ENCODE measurements at regions not wholly inside any gene's neighbourhood (a gene's known extent, or its start where the extent isn't known, plus 50 kb on each side); places are given as distances from the start of the nearest gene placed in this dataset.
"Not testable (repeated sequence)": the region's sequence is repeated elsewhere in the genome, so short reads cannot be mapped to it uniquely, and the experiment has no call there.

DNA sequence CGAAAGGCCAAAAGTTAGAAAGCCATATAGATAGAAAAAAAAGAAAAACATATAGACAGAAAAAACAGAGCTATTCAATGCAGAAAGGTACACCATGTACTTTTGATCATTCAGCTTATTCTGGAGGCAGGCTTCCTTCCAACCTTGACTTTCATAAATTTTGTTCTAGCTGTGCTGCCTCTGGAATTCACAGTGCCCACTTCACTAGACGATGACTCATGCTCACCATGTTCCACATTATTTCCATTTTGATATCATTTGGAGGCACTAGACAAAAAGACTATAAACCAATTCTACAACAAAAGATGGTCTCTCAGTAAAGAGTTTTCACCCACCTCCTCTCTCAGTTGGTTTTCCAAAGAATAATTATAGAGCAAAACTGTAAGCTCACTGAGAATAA is 229.0 kb upstream of the IPO5 start:
- peak; percentile 39 for DNase-seq (ENCODE audit: low read depth)

DNA sequence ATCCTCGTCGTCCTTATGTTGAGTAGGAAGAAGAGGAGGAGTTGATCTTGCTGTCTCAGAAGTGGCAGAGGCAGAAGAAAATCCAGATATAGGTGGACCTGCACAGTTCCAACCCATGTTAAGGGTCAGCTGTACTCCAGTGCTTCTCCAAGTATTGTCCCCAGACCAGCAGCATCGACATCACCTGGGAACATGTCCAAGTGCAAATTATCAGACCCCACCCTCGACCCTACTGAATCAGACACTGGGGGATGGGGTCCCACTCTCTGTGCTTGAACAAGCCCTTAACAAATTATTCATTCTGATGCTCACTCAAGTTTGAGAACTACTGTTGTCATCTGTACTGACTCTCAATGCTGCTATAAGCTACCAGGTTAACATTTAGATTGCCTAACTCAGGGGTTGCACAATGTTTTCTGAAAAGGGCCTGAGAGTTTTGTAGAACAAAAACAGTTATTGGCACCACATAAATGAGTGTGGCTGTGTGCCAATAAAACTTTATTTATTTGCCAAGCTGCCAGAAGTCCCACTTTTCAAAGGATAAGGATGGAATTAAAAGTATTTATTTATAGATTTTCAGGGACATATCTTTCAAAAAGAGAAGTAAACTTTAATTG is 226.7 kb upstream of the IPO5 start:
- peak; percentile 85 for DNase-seq (ENCODE audit: low read depth)

DNA sequence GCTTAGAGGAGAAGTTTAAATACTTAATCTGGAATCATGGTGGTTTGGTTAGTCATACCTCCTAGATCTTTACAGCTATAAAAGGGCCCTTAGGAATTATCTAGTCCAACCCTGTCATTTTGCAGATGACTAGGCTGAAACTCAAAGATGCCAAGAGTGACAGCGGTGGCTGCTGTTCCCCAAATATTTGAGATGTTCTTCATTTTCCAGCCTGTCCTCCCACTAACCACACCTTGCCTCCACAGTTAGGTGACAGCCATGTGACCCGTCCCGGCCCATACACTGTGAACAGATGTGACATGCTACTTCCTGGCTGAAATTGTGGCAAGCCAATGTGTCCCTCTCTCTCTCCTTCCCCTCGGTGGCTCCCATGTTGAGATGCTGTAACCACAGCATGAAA is 225.5 kb upstream of the IPO5 start:
- no peak for DNase-seq (ENCODE audit: low read depth)

DNA sequence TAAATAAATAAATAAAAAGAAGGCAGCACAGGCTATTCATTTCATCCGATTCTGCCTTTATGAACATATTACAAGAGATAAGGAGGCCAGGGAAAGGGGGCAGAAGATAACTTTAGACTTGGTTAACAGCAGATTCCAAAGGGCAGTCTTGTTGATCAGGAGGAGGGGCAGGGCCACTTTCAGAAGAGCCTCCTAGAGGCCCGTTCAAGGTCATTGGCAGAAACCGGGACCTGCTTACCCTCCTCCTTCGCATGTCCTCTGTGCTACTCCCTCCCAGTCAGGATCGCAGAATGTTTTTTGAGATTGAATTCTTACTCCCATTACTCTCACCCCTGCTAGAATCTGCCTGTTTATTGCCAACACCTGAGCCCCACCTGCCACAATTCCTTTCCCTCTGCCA is 217.0 kb upstream of the IPO5 start:
- no peak for DNase-seq (ENCODE audit: low read depth)

DNA sequence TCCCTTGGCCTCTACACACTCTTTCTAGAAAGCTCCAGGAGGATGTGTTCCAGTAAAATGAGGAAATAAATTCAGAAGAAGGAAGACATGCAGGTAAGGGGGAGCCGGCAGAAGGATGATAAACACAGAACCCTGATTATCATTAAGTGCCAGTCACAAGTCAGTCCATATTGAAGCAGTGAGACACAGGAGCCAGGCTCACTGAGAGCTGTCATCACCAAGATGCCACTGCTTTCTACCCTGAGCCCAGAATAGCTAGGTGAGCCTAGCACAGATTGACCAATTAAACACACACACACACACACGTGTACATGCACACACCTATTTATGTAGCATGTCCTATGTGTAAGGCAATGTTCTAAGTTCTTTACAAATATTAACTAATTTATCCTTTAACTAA is 211.4 kb upstream of the IPO5 start:
- DNase-seq (ENCODE audit: low read depth), result no peak

DNA sequence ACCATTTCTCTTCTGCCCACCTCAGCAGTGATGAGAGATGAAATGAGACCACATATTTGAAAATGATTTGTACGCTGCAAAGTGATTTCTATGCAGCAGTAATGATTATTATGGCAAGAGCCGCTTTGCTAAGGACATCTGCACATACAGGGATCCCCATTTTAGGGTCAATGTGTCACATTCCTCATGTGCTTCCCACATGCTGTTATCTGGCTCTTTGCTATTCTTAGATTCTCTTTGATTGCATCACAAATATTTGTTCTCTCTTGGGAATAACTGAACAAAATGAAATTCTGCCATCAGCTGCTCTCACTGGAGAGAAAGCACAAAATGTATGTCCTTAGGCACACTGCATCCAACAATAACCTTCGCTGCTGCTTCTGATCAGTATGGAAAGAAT is 209.5 kb upstream of the IPO5 start:
- peak; percentile 37 for DNase-seq (ENCODE audit: low read depth)

DNA sequence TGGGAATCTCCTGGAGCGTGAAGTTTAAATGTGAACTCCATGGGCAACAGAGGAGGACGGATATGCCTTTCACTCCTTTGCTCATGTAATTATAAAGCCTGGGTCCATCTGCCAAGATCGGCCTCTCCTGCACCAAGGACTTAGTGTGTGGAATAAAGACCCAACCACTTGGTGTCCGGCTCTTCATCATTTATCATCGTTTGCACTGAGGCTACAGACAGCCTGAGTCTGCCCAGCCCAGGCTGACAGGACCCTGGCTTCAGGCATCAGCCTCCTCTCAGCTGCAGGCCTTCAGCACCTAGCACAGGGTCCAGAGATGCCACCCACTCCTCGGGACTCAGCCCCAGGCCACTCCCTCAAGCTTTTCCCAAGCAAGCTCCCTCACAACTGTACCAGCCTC is 206.8 kb upstream of the IPO5 start:
- DNase-seq (ENCODE audit: low read depth), result no peak

DNA sequence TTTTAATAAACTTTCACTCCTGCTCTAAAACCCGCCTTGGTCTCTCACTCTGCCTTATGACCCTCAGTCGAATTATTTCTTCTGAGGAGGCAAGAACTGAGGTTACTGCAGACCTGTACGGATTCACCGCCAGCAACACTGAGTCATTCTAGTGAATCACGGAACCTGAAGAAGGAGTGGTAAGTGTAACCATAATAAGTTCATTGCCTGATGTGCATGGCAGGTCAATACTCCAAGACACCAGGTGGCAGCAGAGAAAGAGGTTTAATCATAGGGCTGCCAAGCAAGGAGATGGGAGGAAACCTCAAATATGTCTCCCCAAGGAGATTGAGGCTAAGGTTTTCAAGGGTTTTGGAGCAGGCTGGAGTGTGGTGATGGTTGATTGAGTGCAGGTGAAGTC is 204.3 kb upstream of the IPO5 start:
- DNase-seq (ENCODE audit: low read depth), result peak; percentile 76

DNA sequence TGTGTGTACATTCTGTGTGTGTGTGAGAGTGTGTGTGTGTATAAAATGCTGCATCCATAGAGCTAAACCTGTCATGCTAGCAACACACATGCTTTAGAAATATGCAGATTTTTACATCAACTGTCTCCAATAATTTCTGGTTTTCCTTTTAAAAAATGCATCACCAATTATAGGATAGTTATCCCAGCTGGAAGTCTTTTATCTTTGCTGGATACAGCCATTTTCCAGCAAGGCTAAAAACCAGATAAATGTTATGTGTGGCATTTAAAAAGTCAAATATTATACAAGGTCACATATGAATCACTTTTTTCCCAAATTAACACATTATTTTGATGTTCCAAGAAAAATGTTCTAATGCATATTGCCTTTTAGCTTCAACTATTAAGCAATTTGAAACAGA is 202.0 kb upstream of the IPO5 start:
- DNase-seq (ENCODE audit: low read depth), result no peak

DNA sequence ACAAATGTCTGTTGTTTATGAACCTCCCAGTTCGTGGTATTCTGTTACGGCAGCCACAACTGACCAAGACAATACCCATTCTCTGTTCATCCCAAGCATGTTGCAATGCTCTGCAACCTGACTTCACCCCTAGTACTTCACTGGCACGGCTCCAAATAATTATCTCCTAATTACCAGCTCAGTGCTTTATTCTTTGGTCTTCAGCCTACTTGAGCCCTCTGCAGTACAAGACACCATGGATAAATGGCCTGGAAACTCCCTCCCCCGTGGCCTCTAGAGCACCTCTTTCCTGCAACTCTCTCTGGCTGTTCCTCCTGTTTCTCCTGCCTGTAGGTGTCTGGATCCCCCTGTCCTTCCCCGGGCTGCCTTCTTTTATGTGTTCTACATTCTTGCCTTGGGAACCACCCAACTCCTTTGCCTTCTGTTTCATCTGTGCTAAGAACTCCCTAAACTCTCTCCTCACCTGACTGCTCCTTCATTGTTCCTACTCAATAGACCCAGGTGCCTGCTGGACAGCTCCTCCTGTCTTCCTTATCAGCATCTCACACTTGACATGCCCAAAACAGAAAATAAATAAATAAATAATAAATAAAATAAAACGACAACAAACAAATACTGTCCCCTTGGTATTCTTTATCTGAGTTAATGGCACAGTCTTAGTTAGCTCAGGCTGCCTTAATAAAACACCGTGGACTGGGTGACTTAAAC is 200.4 kb upstream of the IPO5 start:
- DNase-seq (ENCODE audit: low read depth), result no peak

DNA sequence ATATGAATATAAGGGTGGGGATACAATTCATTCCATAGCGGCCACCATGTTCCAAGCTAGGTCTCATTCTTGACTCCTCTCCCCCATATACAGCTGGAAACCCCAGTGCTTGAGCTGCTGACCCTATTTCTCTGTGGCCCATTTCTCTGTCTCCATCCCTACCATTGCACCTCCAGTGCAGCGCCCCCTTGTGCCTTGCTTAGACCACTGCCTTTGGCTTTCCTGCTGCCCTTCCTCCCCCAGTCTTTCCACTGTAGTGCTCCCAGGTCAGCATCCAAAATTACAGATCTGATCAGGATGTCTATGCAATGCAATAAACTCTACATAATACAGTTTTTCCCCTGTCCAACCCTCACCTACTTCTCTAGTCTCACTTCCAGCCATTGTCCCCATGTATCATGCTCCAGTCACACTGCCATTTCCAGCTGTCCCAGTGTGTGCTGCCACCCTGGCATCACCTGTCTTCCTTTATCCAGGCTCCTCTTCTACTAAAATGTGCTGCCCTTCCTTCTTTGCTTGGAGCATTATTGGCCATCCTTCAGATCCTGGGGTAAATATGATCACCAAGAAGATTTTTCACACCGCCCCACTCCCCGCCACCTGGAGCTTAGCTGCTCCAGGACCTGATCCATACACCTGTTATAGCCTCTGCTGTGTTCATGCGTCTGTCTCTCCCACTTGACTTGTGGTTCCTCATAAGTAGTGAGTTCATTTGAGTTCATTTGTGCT is 199.4 kb upstream of the IPO5 start:
- DNase-seq (ENCODE audit: low read depth), result no peak

DNA sequence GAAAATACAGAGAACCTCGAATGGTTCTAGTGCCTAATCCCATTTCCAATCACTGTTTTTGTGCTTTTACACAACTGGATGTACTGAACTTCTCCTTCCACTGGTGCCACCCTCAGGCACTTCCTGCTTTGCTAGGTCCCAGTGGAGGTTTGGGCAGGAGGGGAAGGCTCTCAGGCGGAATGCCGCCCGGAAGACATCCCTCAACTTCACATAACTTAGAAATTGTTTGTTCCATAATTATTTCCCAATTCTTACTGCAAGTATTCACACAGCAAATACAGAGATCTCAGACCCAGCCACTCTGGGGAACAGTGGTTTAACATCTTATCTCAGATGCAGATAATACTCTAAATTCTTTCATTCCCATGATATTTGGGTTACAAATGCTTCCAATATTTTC is 195.7 kb upstream of the IPO5 start:
- DNase-seq (ENCODE audit: low read depth), result peak; percentile 87

DNA sequence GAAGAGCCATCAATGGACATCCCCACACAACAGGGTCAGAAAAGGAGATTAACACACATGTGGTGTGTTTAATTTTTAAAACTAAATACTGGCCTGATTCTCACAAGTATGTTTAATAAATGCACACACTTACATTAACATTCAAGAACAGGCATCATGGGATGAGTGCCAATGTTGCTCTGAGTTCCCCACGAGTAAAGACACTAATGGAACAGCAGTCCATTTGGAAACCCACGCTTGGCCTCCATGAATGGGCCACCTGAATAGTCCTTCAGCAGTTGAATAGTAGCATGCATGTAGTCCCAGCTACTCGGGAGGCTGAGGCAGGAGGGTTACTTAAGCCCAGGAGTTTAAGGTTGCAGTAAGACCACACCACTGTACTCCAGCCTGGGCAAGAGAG is 195.2 kb upstream of the IPO5 start:
- no peak for DNase-seq (ENCODE audit: low read depth)

DNA sequence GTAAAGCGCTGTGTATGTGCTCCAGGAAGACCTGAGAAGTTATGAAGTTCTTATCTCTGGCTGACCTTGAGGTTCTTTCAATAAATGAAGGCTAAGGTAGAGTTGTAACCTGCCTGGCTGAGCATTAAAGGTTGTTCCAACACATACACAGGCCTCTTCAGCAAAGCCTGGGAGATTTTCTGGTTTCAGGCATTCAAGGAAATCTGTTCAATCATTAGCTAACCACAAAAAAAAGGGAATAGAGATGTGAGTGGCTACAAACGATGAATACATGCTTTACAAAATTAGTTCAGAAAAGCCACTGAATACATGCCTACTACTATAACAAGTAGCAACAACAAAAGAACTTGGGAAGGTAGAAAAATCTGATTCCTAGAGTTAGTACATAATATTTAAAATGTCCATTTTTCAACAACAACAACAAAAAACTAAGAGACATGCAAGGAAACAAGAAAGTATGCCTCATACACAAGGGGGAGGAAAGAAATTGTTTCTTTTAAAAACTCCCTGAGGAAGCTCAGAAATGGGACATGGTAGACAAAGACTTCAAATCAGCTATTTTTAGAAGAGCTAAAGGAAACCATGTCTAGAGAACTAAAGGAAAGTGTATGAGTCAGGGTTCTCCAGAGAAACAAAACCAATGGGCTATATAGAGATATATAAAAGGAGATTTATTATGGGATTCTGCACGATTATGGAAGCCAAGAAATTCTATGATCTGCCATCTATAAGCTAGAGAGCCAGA is 191.5 kb upstream of the IPO5 start:
- no peak for DNase-seq (ENCODE audit: low read depth)

DNA sequence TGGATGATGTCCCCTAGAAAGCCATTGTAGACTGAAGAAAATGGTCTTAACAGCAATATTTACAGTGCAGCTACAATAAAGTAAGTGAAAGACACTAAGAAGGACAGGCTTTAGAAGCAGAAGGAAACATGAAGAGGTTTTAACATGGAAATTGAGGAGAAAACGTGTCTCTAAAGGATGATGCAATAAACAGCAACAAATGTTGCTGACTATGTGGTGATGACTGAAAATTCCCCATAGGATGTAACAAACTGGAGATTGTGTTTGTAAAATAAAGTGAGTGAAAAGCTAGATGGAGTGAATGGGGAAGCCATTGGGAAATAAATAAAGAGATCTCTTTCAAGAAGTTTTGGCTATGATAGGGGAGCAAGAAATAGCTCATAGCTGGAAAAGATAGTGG is 186.7 kb upstream of the IPO5 start:
- DNase-seq (ENCODE audit: low read depth), result no peak

DNA sequence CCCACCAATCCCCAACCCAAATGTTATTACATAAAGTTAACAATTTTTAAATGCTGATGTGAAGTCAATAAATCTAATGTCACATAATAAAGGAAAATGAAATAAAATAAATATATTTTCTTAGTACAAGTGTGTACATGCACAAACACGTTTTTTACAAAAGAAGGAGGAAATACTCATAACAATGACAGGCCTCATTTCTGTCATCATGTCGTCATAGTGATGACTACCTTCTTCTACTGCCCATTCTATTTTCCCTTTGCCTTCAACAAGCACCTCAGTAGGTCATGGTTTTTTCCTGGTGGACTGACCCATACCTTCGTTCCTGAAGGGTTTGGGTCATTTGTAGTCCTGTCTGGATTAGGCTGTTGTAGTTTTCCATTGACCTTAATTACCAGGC is 185.3 kb upstream of the IPO5 start:
- no peak for DNase-seq (ENCODE audit: low read depth)

DNA sequence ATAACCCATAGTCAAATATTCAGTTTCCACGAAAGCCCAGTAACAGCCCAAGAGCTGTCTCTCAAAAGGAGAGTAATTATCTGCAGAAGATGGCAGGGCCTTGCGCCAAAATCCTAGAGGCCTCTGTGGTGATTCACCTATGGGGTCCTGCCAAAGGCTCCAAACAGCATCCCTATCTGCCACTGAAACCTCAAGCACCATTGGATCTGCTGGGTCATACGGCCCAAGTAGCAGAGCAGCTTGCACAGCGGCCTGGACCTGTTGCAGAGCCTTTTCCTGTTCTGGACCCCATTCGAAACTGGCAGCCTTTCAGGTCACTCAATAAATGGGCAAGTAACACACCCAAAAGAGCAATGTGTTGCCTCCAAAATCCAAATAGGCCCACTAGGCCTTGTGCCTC is 183.2 kb upstream of the IPO5 start:
- not testable (repeated sequence) for DNase-seq (ENCODE audit: low read depth)

DNA sequence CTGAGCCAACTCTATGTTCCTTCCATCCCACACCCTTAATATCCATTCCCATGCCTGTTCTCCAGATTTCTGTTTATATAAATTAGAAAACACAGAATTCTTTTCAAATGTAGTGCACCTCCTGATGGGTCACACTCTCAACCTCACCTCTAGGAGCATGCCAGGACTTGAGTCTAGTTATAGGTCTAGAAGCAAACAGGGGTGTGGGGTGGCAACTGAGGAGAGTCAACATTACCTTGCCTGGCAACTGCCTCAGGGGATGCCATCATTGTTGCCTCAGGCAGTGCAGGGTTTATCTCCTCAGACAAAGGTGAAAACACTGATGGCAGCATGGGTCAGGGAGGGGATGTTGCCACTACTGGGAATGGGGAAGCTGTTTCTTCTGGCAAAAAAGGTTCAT is 181.0 kb upstream of the IPO5 start:
- not testable (repeated sequence) for DNase-seq (ENCODE audit: low read depth)

DNA sequence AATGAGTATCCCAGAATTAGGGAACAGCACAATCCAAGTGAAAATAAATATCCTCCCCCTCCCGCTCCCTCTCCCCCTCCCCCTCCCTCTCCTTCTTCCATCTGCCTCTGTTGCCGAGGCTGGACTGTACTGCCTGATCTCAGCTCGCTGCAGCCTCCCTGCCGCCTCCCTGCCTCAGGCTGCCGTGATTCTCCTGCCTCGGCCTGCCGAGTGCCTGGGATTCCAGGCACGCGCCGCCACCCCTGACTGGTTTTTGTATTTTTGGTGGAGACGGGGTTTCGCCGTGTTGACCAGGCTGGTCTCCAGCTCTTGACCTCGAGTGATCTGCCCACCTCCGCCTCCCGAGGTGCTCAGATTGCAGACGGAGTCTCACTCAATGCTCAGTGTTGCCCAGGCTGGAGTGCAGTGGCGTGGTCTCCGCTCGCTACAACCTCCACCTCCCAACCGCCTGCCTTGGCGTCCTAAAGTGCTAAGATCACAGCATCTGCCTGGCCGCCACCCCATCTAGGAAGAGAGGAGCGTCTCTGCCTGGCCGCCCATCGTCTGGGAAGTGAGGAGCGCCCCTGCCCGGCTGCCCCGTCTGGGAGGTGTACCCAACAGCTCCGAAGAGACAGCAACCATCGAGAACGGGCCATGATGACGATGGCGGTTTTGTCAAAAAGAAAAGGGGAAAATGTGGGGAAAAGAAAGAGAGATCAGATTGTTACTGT is 178.9 kb upstream of the IPO5 start:
- DNase-seq (ENCODE audit: low read depth), result not testable (repeated sequence)

DNA sequence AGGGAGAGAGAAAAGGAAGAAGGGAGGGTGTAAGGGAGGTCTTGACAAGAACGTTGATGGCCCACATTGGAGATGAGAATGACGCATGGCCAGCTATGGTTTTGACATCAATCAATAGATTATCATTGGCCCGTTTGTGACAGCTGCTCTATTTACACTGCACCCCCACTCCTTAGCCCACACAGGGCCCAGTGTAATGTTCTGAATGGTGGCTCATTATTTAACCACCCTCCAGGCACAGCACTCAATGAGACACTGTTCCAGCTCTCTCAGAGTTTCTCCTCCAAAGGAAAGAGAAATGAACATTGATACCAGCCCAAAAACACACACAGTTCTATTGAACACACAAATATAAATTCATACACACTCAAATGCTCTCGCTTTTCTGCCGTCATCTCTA is 173.0 kb upstream of the IPO5 start:
- DNase-seq (ENCODE audit: low read depth), result no peak

DNA sequence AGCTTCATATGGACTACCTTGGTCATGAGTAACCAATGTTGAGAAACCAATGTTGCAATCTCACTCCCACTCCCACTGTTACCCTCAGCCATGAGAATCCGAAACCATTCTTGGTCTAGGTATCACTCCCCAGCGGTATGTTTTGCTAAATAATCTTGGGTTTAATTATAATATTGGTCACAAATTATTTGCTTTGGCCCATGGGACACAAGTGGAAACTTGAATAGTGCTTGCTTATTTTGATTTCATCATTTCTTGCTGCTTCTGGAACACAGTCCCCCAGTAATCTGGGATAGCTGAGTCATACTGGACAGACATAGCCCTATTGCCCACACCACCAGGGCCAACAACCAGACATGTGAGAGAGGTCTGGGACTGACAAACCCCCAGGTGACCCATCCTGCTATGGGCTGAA is 171.6 kb upstream of the IPO5 start:
- DNase-seq (ENCODE audit: low read depth), result peak; percentile 66

DNA sequence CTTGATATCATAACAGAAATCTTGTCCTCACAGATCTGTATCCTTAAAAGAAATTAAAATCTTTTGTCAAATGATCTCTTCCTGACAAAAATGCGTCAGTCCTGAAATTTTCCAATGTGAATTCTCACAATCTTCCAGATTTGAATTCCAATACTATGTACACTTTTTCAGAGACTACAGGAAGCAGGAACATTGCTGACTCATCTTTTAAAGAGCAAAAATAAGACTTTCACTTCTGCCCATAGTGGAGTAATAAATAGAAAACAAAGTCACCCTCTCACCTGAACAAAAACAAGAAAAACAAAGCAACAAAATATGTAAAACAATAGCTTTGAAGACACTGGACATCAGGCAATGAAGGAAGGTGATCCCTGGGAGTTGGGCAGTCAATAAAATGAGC is 167.0 kb upstream of the IPO5 start:
- no peak for DNase-seq (ENCODE audit: low read depth)

All from amniotic epithelial cell (primary cell).